Activated B cell treated with CpG ODN at 0.5 μM for 24 hours (primary cell): ENCODE measurements at regions not wholly inside any gene's neighbourhood (a gene's known extent, or its start where the extent isn't known, plus 50 kb on each side); places are given as distances from the start of the nearest gene placed in this dataset.

Source experiments
- ATAC-seq: fragments of 200-7000 bp; cut with Tn5 transposase; one replicate; pipeline ENCODE4 v1.10.0; 2021; ENCODE audit warnings: low read depth, mild to moderate bottlenecking, moderate library complexity
- CTCF ChIA-PET: fragments of 350-600 bp; sonication (Branson Sonifier 250); formaldehyde crosslinking; loops from one replicate; lab custom pipeline; 2021; ENCODE audit warnings: antibody characterized with exemption; lab: Charles Lee
- POLR2A ChIA-PET: fragments of 350-600 bp; sonication (Branson Sonifier 250); formaldehyde crosslinking; loops from one replicate; lab custom pipeline; 2021; ENCODE audit warnings: antibody characterized with exemption; lab: Charles Lee
- DNase-seq: peaks from one replicate; pipeline ENCODE4 v3.0.0; 2022
- H3K27ac Mint-ChIP-seq: one replicate; pipeline ENCODE4 v1.8.0; 2020; ENCODE audit warnings: mixed read lengths
- H3K27me3 Mint-ChIP-seq: one replicate; pipeline ENCODE4 v1.8.0; 2021; ENCODE audit warnings: mixed read lengths
- H3K36me3 Mint-ChIP-seq: one replicate; pipeline ENCODE4 v1.8.0; 2021; ENCODE audit warnings: low read depth, mixed read lengths
- H3K4me1 Mint-ChIP-seq: one replicate; pipeline ENCODE4 v1.8.0; 2021; ENCODE audit warnings: mixed read lengths
- H3K4me3 Mint-ChIP-seq: one replicate; pipeline ENCODE4 v1.8.0; 2020; ENCODE audit warnings: mild to moderate bottlenecking, mixed read lengths
- H3K9me3 Mint-ChIP-seq: one replicate; pipeline ENCODE4 v1.8.0; 2020; ENCODE audit warnings: mixed read lengths
- CTCF ChIP-seq: fragments of 200-600 bp; IDR thresholded peaks from one replicate; pipeline ENCODE4 v1.8.0; 2022; ENCODE audit warnings: antibody characterized with exemption, mild to moderate bottlenecking
- intact Hi-C: fragments of 100-400 bp; cut with micrococcal nuclease; formaldehyde crosslinking; loops from one replicate; pipeline ENCODE4 v1.15.1; 2024

GRCh38 chr13:105513448-105513847 is 1022.0 kb downstream of the EFNB2 start:
- no peak for TF ChIP-seq CTCF
- Mint-ChIP-seq H3K4me1 (no peaks in the 10 kb centered on the region), H3K27ac (no peak overlapping the region), H3K4me3 (no peak overlapping the region), H3K27me3 (no peaks in the 10 kb centered on the region), H3K36me3 (no peaks in the 10 kb centered on the region), H3K9me3 (no peaks in the 10 kb centered on the region)
- DNase-seq: no peak
- CTCF ChIA-PET: no interaction called here
- no peak for ATAC-seq
- intact Hi-C loops: no loop called here
- POLR2A ChIA-PET: no interaction called here

DNA sequence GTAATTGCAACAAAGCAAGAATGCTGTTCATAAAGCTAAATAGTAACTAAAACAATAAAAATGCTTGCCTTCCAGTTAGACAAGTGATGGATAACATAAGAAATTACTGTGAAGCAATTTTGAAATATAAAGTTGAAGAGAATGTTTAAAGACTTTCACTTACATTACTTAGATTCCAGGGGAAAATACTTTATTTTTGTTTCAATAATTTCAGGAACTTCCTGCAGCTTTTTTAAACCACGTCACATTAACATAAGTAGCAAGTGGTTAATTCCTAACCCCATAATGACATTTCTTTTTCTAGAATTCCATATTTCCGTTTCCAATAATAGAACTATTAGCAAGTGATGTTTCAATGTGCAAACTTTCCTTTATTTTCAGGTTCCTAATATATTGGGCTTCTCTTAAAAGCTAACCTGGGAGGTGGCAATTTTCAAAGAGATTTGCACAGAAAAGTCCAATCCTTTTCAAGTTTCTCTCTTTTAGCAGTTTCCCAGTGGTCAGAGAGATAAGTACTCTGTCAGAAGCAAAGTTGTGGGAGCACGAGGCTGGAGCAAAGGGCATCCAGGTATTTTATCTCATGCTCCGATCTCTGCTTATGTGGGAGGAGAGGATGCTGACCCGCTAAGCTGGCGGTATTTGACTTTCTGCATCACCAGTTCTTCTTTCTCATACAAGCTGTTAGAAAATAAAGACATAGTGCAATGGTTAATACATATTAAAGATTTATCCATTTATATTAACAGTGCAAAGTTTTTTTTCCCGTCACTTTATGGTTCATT is 1025.3 kb downstream of the EFNB2 start:
- no peaks in the 10 kb centered on the region for H3K27me3 Mint-ChIP-seq
- ChIA-PET POLR2A (no interaction called here), CTCF (no interaction called here)
- DNase-seq (no peak), ATAC-seq (no peak)
- H3K4me3 Mint-ChIP-seq: no peak overlapping the region
- no peaks in the 10 kb centered on the region for H3K4me1 Mint-ChIP-seq
- TF ChIP-seq CTCF: no peak
- no peak overlapping the region for H3K27ac Mint-ChIP-seq
- no peaks in the 10 kb centered on the region for H3K36me3 Mint-ChIP-seq
- no peaks in the 10 kb centered on the region for H3K9me3 Mint-ChIP-seq
- intact Hi-C loops: no loop called here

GRCh38 chr13:105506463-105506862 is 1029.0 kb downstream of the EFNB2 start:
- intact Hi-C loops: no loop called here
- DNase-seq: no peak
- ATAC-seq: no peak
- no peak overlapping the region for H3K4me3 Mint-ChIP-seq
- H3K9me3 Mint-ChIP-seq: no peaks in the 10 kb centered on the region
- no peak overlapping the region for H3K27ac Mint-ChIP-seq
- H3K4me1 Mint-ChIP-seq: no peaks in the 10 kb centered on the region
- H3K27me3 Mint-ChIP-seq: no peaks in the 10 kb centered on the region
- ChIA-PET CTCF (no interaction called here), POLR2A (no interaction called here)
- no peaks in the 10 kb centered on the region for H3K36me3 Mint-ChIP-seq
- no peak for TF ChIP-seq CTCF

DNA sequence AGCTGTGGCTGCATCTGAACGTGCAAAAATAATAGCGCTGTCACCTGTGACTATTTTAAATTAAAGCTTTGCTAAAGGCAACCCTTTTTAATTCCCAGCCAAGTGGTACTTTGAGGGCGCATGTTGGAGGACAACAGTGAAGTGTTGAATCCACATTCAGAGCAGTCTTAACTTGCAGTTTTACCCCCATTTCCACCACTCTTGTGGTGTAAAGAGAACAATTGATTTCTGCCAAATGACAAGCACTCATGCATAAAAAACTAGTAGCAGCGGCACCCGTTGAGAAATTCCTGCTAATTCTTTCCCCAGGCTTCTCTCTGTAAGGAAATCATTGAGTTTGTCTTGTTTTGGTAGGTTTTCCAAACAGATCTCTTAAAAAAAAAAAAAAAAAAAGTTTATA is 1033.3 kb downstream of the EFNB2 start:
- DNase-seq (no peak), ATAC-seq (no peak)
- Mint-ChIP-seq H3K4me1 (no peaks in the 10 kb centered on the region), H3K27ac (no peak overlapping the region), H3K9me3 (no peaks in the 10 kb centered on the region), H3K27me3 (no peaks in the 10 kb centered on the region), H3K36me3 (no peaks in the 10 kb centered on the region), H3K4me3 (no peak overlapping the region)
- TF ChIP-seq CTCF: no peak
- ChIA-PET POLR2A (no interaction called here), CTCF (no interaction called here)
- intact Hi-C loops: no loop called here

- no peak for ATAC-seq
- Mint-ChIP-seq H3K4me1 (no peaks in the 10 kb centered on the region), H3K27me3 (no peaks in the 10 kb centered on the region), H3K4me3 (no peak overlapping the region), H3K9me3 (peaks cover 3% of the 10 kb centered on the region), H3K27ac (no peak overlapping the region), H3K36me3 (no peaks in the 10 kb centered on the region)
- POLR2A ChIA-PET: no interaction called here
- intact Hi-C loops: no loop called here
- TF ChIP-seq CTCF: no peak
- DNase-seq: no peak
- CTCF ChIA-PET: no interaction called here
Observed at GRCh38 chr13:105497597-105497996, 1037.9 kb downstream of the EFNB2 start.
